Tibial nerve (tissue), 4 donors: ENCODE measurements at regions not wholly inside any gene's neighbourhood (a gene's known extent, or its start where the extent isn't known, plus 50 kb on each side); places are given as distances from the start of the nearest gene placed in this dataset.

Experiments used
- CTCF ChIP-seq, 5 experiments: fragments of 200-600 bp in 3 of 5; fragments of 450-650 bp in 2 of 5; sonication (generic) in 3 of 5; IDR thresholded peaks; one replicate each; pipeline ENCODE4 v1.5.1; 2016 to 2019; ENCODE audit warnings: antibody characterized with exemption in 5 of 5, mild to moderate bottlenecking in 3 of 5, moderate library complexity in 2 of 5
- EP300 ChIP-seq, 2 donors: sonication (generic); formaldehyde crosslinking; IDR thresholded peaks; one replicate each; pipeline ENCODE4 v1.6.1; 2017; ENCODE audit warnings: antibody characterized with exemption in 2 of 2, mild to moderate bottlenecking in 1 of 2
- POLR2A ChIP-seq, 2 donors: fragments of 450-650 bp; IDR thresholded peaks; one replicate each; pipeline ENCODE4 v1.6.1; 2017; ENCODE audit warnings: antibody characterized with exemption in 2 of 2, mild to moderate bottlenecking in 2 of 2, moderate library complexity in 2 of 2

GRCh38 chr13:109379930-109380329 lies 406.5 kb downstream of the IRS2 start:
- TF ChIP-seq CTCF (IDR thresholded peaks at IDR 0.05) (no peak), POLR2A (IDR thresholded peaks at IDR 0.05) (no peak), EP300 (IDR thresholded peaks at IDR 0.05) (no peak)
